Adrenal gland (tissue), 5 donors: ENCODE measurements at regions not wholly inside any gene's neighbourhood (a gene's known extent, or its start where the extent isn't known, plus 50 kb on each side); places are given as distances from the start of the nearest gene placed in this dataset.

Experiments
- CTCF ChIP-seq, 6 experiments: fragments of 450-650 bp in 4 of 6; fragments of 200-600 bp in 2 of 6; sonication (generic) in 1 of 6; IDR thresholded peaks; 1 replicate in 5 of 6; 2 replicates in 1 of 6; pipeline versions ENCODE4 v1.5.1 to v1.8.0; 2016 to 2021; ENCODE audit warnings: antibody characterized with exemption in 6 of 6, mild to moderate bottlenecking in 2 of 6, moderate library complexity in 1 of 6
- POLR2A ChIP-seq, 2 donors: fragments of 450-650 bp; IDR thresholded peaks; one replicate each; pipeline ENCODE4 v1.6.1; 2017; ENCODE audit warnings: antibody characterized with exemption in 2 of 2, mild to moderate bottlenecking in 2 of 2, moderate library complexity in 1 of 2
- donor health status: DM: no; HTN: no; CAD: no.

- TF ChIP-seq POLR2A (IDR thresholded peaks at IDR 0.05) (no peak), CTCF (IDR thresholded peaks at IDR 0.05) (no peak)
Measured at GRCh38 chr2:5867056-5867455, 174.9 kb downstream of the SOX11 start.
